ENCODE measurements at regions not wholly inside any gene's neighbourhood (a gene's known extent, or its start where the extent isn't known, plus 50 kb on each side); places are given as distances from the start of the nearest gene placed in this dataset.

DNA sequence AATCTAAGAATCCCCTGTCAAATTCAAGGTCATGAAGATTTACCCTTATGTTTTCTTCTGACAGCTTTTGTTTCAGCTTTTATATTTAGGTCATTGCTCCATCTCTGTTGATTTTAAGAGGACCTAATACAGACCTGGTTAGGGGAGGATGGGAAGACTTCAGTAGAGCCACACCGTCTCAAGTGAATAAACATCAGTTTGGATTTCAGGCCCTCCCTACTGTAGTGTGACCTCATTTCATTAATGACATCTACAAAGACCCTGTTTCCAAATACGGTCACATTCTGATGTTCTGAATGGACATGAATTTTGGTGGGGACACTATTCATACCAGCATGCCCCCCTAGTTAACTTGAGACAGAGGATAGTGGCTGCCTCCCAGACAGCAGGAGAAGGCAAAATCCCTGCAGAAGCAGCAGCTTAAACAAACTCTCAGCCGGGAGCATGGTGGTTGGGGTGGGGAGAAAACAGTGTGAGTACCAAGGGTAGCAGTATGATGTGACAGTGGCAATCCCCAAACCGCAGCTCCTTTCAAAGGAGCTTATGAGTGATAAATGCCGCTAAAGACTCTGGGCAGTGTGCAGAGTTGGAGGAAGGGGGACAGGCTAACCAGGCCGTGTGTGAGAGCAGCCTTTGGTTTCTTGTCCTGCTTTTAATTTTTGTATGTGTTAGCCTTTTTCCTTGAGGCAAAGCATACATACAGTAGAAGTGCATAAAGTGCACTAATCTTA is 65.9 kb upstream of the TNP1 start:
- no peak for DNase-seq

- no peak for DNase-seq
Measured at GRCh38 chr2:216925006-216925405, 65.1 kb upstream of the TNP1 start.

- DNase-seq: no peak
Measured at GRCh38 chr2:216923706-216924105, 63.8 kb upstream of the TNP1 start.

DNA sequence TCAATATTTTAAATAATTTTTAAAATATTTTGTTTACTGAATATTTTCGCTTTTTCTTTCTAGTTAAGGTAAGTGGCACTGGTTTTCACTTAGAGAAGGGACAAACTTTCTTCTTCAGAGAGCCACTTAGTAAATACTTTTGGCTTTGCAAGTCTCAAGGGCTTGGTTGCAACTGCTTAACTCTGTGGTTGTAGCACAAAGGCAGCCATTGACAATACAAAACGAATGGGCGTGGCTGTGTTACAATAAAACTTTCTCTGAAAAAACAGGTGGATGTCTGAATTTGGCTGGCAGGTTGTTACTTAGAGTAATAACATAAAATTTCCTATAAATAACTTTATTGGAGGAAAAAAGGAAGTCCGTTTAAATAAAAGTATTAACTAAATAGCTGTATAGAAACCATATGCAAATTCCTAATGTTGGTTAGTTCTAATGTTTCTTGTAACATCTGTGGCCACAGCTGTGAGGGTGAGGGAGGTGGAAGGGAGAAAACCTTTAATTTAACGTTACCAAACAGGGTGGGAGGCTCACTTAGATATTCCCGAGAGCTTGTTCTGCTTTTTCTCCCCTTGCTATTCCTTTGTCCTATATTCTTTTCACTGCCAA is 62.4 kb upstream of the TNP1 start:
- DNase-seq: no peak

DNA sequence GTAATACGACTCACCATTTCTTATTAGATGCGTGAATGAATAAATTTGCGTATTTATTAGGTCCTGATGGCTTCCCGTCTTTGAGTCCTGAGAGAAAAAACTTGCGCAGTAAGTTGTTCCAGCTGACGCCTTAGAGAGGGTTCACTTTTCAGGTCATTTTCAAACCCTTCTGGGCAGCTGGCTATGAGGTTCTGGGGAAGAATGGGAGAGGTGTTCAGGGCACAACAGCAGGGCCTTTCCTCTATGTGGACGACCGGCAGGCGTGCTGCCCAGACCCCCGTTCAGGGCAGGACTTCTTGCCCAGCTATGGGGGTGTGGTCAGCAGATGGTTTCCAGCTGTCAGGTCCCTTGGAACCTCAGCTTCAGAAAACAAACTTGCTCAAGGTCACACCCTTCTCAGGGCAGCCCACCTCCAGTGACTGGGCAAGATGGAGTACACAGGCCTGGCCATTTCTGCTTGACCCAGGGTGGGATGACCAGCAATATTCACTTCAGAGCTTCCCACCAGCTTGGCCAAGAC is 61.1 kb upstream of the TNP1 start:
- no peak for DNase-seq

DNA sequence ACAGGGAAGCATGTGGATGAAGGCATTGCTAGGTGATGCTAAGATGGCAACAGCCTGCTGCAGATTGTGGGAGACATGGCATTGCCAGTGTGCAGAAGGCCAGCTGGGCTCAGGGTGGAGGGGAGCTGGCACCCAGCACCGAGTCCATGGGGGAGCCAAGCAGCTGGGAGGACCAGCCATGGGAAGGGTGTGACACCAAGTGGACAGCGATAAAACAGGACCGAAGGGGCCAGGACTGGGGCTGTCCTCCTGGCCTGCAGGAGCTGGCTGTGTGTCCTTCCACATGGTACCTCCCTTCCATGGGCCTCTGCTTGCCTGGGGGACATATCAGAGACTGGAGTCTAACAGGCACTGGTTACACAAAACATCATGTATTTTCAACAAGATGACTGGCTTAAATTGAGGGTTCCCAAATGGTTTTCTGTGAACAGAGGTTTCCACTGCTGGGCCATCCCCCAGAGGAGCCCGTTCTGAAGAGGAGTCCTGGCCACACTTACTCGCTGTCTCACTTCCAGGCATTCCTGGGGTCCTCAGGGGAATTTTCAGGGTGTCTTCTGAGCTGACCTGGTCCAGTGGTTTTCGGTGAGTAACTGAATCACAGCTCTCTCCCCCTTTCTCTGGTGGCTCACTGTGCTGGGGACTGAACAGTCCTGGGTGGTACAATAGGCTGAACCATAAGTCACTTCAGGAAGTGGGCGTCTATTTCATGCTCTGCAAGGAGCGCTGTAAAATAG is 60.4 kb upstream of the TNP1 start:
- no peak for DNase-seq

- no peak for DNase-seq
Measured at GRCh38 chr2:216918088-216918680, 58.3 kb upstream of the TNP1 start.

DNA sequence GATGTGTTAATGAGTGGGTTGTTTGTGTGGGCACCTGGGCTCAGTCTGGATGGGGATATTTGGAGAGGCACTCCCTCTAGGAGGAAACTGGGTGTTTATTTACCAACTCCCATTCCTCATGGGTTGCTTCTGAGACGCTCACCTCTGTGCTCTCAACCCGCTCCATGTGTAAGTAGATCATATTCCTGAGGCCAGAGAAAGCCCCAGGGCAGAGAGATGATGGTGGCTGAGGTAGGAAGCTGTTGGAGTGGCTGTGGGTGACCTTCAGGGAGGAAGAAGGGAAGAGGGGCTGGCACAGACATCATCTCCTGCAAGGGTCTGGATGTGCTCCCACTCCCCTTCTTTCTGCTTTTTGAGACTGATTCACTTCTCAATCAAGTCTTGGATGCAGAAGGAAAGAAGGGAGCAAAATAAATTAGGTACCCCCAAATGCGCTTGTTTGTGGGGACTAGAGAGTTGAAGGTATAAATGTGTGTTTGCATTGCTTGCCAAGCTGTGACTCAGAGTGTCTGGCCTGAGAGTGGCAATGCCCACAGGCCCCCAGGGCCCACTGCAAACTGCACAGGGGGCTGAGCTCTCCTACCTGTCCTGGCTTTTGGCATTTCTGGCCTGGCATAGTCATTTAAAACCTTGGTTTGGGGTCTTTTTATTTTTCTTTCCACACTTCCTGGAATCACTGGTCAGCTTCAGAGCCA is 57.2 kb upstream of the TNP1 start:
- no peak for DNase-seq

DNA sequence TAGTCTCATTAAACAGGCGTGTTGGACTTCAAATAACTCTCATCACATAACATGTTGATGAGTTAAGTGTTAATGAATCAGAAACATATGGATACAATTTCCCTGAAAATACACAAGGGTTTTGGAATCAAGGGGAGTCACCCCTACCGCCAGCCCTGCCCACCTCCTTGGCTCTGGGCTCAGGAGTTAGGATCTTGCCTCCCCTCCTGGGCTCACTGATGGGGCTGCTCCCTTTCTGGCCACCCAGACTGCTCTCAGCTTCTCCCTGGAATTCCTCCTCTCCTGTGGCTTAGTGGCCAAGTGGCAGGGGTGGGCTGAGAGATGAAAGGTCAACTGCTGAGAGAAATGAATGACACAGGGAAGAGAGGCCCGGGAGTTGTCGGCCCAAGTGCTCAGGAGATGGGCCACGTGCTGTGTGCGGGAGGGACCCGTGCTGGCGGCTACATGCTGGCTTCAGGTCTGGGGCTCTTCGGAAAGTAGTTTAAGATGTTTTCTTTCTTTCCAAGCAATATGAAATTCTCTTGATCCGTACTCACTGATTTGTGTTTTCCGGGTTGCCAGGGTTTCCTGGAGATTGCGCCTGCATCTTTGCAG is 55.8 kb upstream of the TNP1 start:
- no peak for DNase-seq

DNA sequence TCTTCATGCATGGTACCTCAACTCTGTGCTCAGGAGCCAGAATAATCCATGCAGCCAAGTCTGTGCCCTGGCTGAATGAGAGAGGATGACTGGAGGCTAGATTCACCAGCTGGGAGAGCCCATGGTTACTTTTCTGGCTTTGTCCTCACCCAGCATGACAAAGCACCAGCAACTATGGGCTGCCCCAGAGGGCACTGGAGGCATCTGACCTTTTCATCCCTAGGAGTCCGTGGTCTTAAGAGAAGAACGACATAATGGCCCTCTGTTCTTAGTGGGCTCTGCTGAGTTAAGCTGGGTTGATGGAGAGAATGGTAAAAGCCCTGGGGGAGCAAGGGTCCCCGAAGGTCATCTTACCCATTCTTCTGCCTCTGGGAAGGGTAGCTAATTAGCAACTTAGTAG is 54.6 kb upstream of the TNP1 start:
- DNase-seq: no peak

DNA sequence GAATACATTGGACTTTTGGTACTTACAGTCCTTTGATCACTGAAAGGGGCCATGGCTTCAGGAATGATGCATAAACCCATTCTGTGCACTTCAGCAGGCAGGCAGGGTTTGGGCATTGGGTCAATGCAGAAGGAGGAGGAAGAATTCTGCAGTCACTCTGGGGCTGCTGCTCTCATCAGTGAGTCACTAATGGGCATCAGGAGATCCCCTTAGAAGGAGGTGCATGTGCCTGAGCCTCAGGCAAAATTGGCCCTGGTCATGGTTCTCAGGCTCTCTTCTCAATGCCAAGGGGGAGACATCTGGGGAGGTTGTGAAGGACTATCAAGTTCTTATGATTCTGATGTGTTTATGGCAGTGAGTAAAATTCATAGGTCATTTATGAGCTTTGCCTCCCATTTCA is 52.0 kb upstream of the TNP1 start:
- DNase-seq: no peak

DNA sequence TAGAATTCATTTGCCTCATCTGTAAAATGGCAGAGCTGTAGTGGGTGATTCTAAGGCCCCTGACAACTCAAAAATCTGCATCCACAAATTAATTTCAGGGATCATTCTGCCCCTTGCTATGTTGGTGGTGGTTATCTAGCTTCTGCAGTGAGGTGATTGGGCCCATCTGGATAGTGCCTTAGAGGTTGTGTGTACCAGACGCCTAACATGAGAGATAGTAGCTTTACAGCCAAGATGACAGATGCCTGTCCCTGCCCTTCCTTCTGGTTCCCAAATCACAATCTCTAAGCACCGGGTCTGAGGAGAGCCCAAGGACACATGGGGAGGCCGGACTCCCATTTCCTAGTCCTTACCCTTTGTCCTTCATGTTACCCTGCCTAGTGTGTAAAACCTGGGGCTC is 51.1 kb upstream of the TNP1 start:
- no peak for DNase-seq

DNA sequence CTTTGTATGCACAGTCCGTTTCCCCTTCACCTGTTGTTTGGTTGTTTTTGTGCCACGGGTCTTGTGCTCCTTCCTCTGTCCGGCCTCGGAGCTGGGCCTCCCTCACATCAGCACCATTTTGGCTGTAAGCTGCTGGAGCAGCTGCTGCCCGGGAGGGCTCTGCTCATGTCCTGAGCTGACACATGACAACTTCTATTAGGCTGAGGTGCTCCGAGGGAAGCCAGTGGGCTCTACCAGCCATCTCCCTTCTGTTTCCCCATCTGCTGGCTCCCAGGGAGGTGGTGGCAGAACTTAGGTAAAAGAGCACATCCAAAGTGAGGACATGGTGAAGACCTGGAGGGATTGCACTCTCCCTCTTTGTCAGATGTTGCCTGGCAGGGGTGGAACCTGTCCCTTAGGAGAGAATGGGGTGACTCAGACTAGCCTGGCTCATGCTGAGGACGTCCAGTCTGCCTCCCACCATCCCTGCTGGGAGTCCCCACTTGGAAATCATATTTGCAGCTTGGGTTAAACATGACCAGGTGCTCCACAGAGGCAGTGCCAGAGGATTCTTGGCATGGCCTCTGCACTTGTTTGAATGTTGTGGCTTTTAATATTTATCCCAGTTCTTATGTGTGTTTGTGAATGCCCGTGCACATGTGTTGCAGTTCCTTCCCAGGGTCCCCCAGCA is 49.8 kb upstream of the TNP1 start:
- no peak for DNase-seq
